ENCODE measurements at regions not wholly inside any gene's neighbourhood (a gene's known extent, or its start where the extent isn't known, plus 50 kb on each side); places are given as distances from the start of the nearest gene placed in this dataset.
A peak's percentile ranks its signal among the peaks of the same experiment; 100 is the strongest.

DNA sequence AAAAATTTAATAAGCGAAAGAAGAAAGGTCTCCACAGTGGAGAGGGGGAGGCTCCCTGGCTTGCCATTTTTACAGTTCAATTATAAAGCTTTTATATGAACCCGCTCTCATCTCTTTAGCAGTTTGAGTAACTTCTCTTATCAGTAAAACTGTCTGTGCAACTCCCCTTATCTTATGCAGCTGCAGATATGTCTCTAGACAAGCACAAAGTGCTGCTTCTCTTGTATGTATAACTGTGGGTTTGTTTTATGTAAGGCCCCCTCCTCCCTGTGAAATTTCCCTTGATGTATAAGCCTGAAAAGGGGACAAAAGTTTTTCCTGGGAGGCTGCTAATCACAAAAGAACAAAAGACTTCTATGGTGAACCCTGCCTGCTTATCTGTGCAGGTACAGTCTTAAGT lies 90.2 kb upstream of the USP9Y start:
- peak overlapping the region; percentile 47; the same call in 1 of the 2 replicates for H2AFZ ChIP-seq (ENCODE audit: low read depth, low read length)
- H4K20me1 ChIP-seq (ENCODE audit: insufficient read depth, low read length): no peaks in the 10 kb centered on the region
- ATAC-seq (ENCODE audit: insufficient read depth, low read depth) (peak; percentile 48; the same call in 1 of the 3 replicates), DNase-seq (no peak)
- H3K27me3 ChIP-seq (ENCODE audit: insufficient read depth, low read length, poor library complexity): no peaks in the 10 kb centered on the region
- no peaks in the 10 kb centered on the region for H3K36me3 ChIP-seq (ENCODE audit: insufficient read depth, low read length)
- H3K9me3 ChIP-seq (ENCODE audit: insufficient read depth, low read length, severe bottlenecking): peaks cover 4% of the 10 kb centered on the region
- peak overlapping the region; percentile 34 for H3K9ac ChIP-seq (ENCODE audit: low read depth, low read length)
- no peak overlapping the region for H3K4me2 ChIP-seq (ENCODE audit: insufficient read depth, low read length)
- H3K79me2 ChIP-seq (ENCODE audit: insufficient read depth, low read length): no peaks in the 10 kb centered on the region
- peaks cover 33% of the 10 kb centered on the region for H3K4me1 ChIP-seq (ENCODE audit: insufficient read depth, low read length)
- TF ChIP-seq EZH2 (IDR thresholded peaks at IDR 0.05; ENCODE audit: borderline replicate concordance, low read depth, low read length, severe bottlenecking) (no peak), CTCF (IDR thresholded peaks at IDR 0.05; ENCODE audit: borderline replicate concordance, extremely low read depth, low read length, poor library complexity, severe bottlenecking) (no peak)
- no peak overlapping the region for H3K4me3 ChIP-seq (ENCODE audit: low read depth in 1 of 2, low read length in 2 of 2)
- peak overlapping the region; percentile 76 for H3K27ac ChIP-seq (ENCODE audit: low read length)

- Histone ChIP-seq H3K9ac (ENCODE audit: low read depth, low read length) (no peak overlapping the region), H2AFZ (ENCODE audit: low read depth, low read length) (no peak overlapping the region), H3K79me2 (ENCODE audit: insufficient read depth, low read length) (no peaks in the 10 kb centered on the region), H3K9me3 (ENCODE audit: insufficient read depth, low read length, severe bottlenecking) (peaks cover 4% of the 10 kb centered on the region), H3K4me1 (ENCODE audit: insufficient read depth, low read length) (peaks cover 32% of the 10 kb centered on the region), H3K4me2 (ENCODE audit: insufficient read depth, low read length) (no peak overlapping the region), H3K36me3 (ENCODE audit: insufficient read depth, low read length) (no peaks in the 10 kb centered on the region), H4K20me1 (ENCODE audit: insufficient read depth, low read length) (no peaks in the 10 kb centered on the region), H3K27ac (ENCODE audit: low read length) (no peak overlapping the region; the same call in 1 of the 2 replicates), H3K27me3 (ENCODE audit: insufficient read depth, low read length, poor library complexity) (no peaks in the 10 kb centered on the region), H3K4me3 (ENCODE audit: low read depth in 1 of 2, low read length in 2 of 2) (no peak overlapping the region)
- no peak for TF ChIP-seq CTCF (IDR thresholded peaks at IDR 0.05; ENCODE audit: borderline replicate concordance, extremely low read depth, low read length, poor library complexity, severe bottlenecking)
- no peak for TF ChIP-seq EZH2 (IDR thresholded peaks at IDR 0.05; ENCODE audit: borderline replicate concordance, low read depth, low read length, severe bottlenecking)
- DNase-seq (no peak), ATAC-seq (ENCODE audit: insufficient read depth, low read depth) (no peak)
Observed at GRCh38 chrY:12615733-12616446, 85.1 kb upstream of the USP9Y start.

GRCh38 chrY:12621454-12622081 lies 79.5 kb upstream of the USP9Y start:
- H3K9me3 ChIP-seq (ENCODE audit: insufficient read depth, low read length, severe bottlenecking): no peaks in the 10 kb centered on the region
- TF ChIP-seq EZH2 (IDR thresholded peaks at IDR 0.05; ENCODE audit: borderline replicate concordance, low read depth, low read length, severe bottlenecking): no peak
- TF ChIP-seq CTCF (IDR thresholded peaks at IDR 0.05; ENCODE audit: borderline replicate concordance, extremely low read depth, low read length, poor library complexity, severe bottlenecking): peak; percentile 71
- H3K36me3 ChIP-seq (ENCODE audit: insufficient read depth, low read length): no peaks in the 10 kb centered on the region
- no peak overlapping the region for H3K4me2 ChIP-seq (ENCODE audit: insufficient read depth, low read length)
- H4K20me1 ChIP-seq (ENCODE audit: insufficient read depth, low read length): no peaks in the 10 kb centered on the region
- DNase-seq (peak; percentile 42), ATAC-seq (ENCODE audit: insufficient read depth, low read depth) (peak; percentile 89)
- H3K4me3 ChIP-seq (ENCODE audit: low read depth in 1 of 2, low read length in 2 of 2): no peak overlapping the region
- peak overlapping the region; percentile 64 for H3K27ac ChIP-seq (ENCODE audit: low read length)
- H3K9ac ChIP-seq (ENCODE audit: low read depth, low read length): peak overlapping the region; percentile 13; the same call in 1 of the 2 replicates
- peak overlapping the region; percentile 51 for H2AFZ ChIP-seq (ENCODE audit: low read depth, low read length)
- peaks cover 22% of the 10 kb centered on the region for H3K4me1 ChIP-seq (ENCODE audit: insufficient read depth, low read length)
- no peaks in the 10 kb centered on the region for H3K79me2 ChIP-seq (ENCODE audit: insufficient read depth, low read length)
- H3K27me3 ChIP-seq (ENCODE audit: insufficient read depth, low read length, poor library complexity): no peaks in the 10 kb centered on the region
